ACHN (cell line): ENCODE measurements at regions not wholly inside any gene's neighbourhood (a gene's known extent, or its start where the extent isn't known, plus 50 kb on each side); places are given as distances from the start of the nearest gene placed in this dataset.
"Not testable (repeated sequence)": the region's sequence is repeated elsewhere in the genome, so short reads cannot be mapped to it uniquely, and the experiment has no call there.

Source experiments
- DNase-seq: peaks from one replicate; pipeline ENCODE4 v3.0.0-alpha.2; 2015
- in situ Hi-C: cut with HindIII; loops from 2 replicates; pipeline ENCODE4 v1.10.0; 2017; ENCODE audit warnings: low sequenced_read_pairs, low pct_ligation_motif_present, low pct_unique_long_range_greater_than_20kb

DNA sequence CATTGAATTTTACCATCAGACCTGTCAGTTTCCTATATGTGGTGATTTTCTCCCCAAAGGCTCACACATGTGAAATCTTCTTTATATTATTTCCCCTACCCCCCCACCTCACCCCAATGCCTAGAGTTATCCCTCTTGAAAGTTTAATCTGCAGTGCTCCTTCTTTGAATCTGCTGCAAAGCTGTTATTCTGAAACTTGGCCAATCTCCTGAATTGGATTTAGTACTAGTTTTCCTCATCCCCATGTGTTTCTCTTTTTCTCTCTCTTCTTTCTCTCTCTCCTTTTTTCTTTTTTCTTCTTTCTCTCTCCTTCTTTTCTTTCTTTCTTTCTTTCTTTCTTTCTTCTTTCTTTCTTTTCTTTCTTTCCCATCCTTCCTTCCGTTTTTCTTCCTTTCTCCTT lies 886.2 kb downstream of the TYW1 start:
- in situ Hi-C loops, result no loop called here
- no peak for DNase-seq

DNA sequence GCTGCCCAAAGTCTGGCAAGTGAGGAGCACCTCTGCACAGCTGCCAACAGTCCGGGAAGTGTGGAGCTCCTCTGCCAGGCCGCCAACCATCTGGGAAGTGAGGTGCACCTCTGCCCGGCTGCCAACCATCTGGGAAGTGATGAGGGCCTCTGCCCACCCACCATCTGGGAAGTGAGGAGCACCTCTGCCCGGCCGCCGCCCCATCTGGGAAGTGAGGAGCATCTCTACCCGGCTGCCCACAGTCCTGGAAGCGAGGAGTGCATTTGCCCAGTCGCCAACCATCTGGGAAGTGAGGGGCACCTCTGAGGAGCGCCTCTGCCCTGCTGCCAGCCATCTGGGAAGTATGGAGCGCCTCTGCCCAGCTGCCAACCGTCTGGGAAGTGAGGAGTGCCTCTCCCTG lies 893.7 kb downstream of the TYW1 start:
- no peak for DNase-seq
- in situ Hi-C loops, result no loop called here

DNA sequence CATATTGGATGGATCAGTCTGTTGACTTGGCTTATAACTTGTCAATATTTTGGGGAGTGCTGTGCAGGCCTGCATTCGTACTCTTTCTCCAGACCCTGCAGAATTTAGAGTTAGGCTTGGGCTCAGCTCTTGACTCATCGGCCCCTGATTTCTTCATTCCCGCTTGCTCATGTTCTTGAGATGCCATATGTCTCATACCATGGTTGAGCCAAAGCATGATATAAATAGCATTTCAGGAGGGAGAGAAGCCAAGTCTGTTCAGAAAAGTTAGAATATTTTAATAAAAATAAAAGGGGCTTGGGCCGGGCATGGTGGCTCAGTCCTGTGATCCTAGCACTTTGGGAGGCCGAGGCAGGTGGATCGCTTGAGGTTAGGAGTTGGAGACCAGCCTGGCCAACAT lies 898.1 kb downstream of the TYW1 start:
- in situ Hi-C loops, result no loop called here
- DNase-seq, result no peak

GRCh38 chr7:67896721-67897120 lies 900.1 kb downstream of the TYW1 start:
- in situ Hi-C loops, result no loop called here
- no peak for DNase-seq

GRCh38 chr7:67900456-67900855 lies 903.8 kb downstream of the TYW1 start:
- DNase-seq, result no peak
- in situ Hi-C loops, result no loop called here

GRCh38 chr7:67901808-67902480 lies 905.3 kb downstream of the TYW1 start:
- no peak for DNase-seq
- in situ Hi-C loops, result no loop called here

DNA sequence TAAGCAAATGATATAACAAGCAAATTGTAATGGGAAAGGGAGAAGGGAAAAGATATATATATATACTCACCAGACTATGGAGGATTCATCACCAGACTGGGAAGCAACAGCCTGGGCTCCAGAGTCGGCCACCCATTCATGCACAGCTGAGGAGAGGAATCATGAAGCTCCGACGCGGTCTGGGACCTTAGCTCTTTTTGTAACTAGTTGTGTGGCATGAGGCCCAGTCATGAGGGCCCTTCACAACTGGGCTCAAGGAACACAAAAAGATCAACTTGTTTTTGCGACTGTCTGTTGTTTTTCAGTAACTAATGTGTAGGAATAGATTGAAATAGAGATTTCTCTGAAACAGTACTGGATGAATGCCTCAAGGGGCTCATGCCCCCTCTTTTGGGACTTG lies 911.2 kb downstream of the TYW1 start:
- in situ Hi-C loops, result no loop called here
- no peak for DNase-seq

- no peak for DNase-seq
- in situ Hi-C loops, result no loop called here
Observed at GRCh38 chr7:67912437-67912836, 915.8 kb downstream of the TYW1 start.

DNA sequence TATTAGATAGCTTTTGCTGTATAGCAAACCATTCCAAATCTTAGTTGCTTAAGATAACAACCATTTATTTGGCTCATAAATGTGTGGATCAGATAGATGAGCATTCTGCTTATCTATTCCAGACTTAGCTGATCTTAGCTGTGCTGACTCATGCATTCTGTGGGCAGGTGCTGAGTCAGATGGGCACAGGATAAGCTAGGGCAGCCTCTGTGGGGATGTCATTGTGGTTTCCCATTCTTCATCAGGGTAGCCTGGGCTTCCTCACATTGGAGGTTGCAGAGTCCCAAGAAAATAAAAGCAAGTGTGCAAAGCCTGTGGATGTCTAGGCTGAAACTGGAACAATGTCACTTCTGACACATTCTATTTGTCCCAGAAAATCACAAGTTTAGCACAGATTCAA lies 917.0 kb downstream of the TYW1 start:
- in situ Hi-C loops, result no loop called here
- peak; percentile 9 for DNase-seq

DNA sequence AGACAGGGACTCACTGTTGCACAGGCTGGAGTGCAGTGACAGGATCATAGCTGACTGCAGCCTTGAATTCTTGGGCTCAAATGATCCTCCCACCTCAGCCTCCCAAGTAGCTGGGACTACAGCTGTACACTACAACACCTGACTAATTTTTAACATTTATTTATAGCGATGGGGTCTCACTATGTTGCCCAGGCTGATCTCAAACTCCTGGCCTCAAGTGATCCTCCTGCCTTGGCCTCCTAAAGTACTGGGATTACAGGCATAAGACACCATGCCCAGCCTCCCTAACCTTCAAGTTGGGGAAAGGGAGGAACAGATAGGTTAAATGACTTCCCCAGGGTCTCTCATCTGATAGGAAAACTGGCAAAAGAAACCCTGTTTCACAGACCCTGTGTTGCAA lies 919.5 kb downstream of the TYW1 start:
- in situ Hi-C loops, DNase-seq: not testable (repeated sequence)

DNA sequence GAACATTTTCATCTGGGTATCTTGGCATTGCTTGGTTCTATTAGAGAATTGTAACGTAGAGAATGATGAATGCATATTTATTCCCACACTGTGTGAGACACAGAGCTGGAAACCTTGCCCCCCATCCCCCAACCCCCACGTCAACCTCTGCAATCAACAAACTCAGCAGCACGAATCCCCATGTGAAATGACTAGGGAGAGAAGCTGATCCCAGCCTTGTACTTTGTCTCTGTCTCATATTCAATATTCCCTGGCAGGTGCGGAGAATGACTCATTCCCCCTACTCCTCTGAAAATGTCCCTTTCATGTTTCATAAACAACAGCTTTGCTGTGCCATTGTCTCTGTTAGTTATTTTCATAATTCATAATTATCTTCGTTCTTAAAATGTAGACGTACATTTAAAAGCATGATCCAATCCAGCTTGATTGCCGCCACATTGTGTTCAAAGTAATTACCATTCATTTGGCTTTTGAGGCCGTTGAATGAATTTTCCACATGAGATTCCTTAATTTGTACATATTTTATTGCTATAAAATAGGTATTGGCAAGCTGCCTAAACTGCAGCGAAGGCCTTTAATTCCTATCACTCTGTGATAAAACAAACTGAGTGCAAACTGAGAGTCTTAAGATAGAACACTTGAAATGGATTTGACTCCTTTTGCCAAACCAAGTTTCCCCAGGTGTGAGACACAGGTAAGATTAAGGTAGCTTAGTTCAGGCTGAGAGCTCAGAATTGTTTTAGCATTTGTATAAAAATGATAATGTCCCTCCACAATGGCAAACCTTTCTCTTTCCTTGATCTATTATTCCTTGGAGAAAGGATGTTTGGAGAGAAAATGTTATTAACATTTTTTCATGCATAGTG lies 920.2 kb downstream of the TYW1 start:
- in situ Hi-C loops, result no loop called here
- DNase-seq, result no peak

DNA sequence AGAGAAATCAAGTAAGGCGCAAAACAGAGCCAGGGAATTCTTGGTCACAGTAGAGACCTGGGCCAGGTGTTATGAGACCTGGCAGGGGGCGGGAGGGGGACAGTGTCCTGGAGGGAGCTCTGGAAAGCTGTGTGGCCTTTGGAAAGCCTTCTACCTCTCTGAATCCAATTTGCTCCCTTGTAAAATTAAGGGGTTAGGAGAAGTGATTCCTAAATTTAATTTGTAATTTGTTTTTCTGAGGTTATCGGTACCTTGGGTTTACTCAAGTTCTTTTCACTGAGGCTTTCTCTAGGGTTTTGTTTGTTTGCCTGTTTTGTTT lies 920.8 kb downstream of the TYW1 start:
- in situ Hi-C loops, result no loop called here
- no peak for DNase-seq

GRCh38 chr7:67918158-67918557 lies 921.5 kb downstream of the TYW1 start:
- in situ Hi-C loops, result no loop called here
- peak; percentile 16 for DNase-seq

DNA sequence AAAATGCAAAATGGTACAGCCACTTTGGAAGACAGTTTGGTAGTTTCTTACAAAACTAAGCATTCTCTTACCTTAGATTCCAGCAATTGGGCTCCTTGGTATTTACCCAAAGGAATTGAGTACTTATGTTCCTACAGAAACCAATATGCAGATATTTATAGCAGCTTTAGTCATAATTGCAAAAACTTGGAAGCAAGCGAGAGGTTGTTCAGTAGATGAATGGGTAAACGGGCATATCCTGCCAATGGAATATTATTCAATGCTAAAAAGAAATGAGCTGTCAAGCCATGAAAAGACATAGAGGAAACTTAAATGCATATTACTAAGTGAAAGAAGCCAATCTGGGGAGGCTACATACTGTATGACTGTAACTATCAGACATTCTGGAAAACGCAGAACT lies 926.7 kb downstream of the TYW1 start:
- DNase-seq, result no peak

DNA sequence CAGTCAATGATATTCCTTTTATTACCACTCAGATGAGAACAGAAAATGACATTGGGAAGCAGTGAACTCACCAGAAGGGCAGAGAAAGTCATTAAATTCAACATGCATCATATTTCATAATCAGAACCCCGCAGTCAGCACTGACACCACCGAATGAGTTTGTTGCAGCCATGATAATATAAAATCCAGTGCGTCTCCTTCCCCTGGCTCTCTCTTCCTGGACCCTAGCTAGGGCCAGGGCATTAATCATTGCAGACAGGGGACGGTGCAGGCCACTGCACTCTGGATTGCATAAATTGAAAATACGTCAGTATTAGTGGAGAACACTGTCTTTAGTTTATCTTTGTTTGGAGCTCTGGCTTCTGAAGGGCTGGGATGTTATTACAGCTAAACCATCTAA lies 931.5 kb downstream of the TYW1 start:
- no peak for DNase-seq
- in situ Hi-C loops, result no loop called here

More for the DNA sequence above, 926.7 kb downstream of the TYW1 start:
- in situ Hi-C loops, result no loop called here

- DNase-seq, in situ Hi-C loops: not testable (repeated sequence)
Observed at GRCh38 chr7:67936447-67936846, 939.8 kb downstream of the TYW1 start.

GRCh38 chr7:67940400-67940799 lies 943.8 kb downstream of the TYW1 start:
- in situ Hi-C loops, result no loop called here
- DNase-seq, result no peak

DNA sequence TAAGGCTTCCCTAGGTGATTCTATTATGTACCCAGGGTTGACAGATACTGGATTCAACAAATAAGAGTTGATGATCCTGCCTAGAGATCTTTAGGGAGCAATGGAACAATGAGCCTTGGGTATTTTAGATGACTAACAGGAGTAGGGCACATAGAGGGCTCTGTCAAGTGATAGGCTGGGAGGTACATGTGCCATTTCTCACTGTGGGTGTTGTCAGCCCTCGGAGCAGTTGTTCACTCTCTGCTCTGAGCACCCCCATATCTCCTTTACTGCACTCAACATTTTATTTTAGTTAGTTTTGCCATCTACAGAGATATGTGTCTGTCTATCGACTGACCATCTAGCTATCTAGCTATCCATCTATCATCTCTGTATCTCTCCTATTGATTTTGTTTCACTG lies 950.6 kb downstream of the TYW1 start:
- DNase-seq, result no peak
- in situ Hi-C loops, result no loop called here

- in situ Hi-C loops, result no loop called here
- peak; percentile 54 for DNase-seq
Observed at GRCh38 chr7:67947646-67948045, 951.0 kb downstream of the TYW1 start.
